HUES6 (cell line): ENCODE measurements at regions not wholly inside any gene's neighbourhood (a gene's known extent, or its start where the extent isn't known, plus 50 kb on each side); places are given as distances from the start of the nearest gene placed in this dataset.

Source experiments
- H3K27ac ChIP-seq: 2 replicates; pipeline ENCODE4 v1.7.0; 2013; ENCODE audit warnings: low read depth, mild to moderate bottlenecking, low read length, inconsistent platforms
- H3K27me3 ChIP-seq: 2 replicates; pipeline ENCODE4 v1.6.1; 2013; ENCODE audit warnings: low read length; ENCODE audit not compliant: control insufficient read depth, insufficient read depth
- H3K36me3 ChIP-seq: 2 replicates; pipeline ENCODE4 v1.6.1; 2013; ENCODE audit warnings: low read length; ENCODE audit not compliant: control insufficient read depth, insufficient read depth
- H3K4me1 ChIP-seq: 2 replicates; pipeline ENCODE4 v1.6.1; 2013; ENCODE audit warnings: low read length; ENCODE audit not compliant: control insufficient read depth, insufficient read depth
- H3K4me3 ChIP-seq: 2 replicates; pipeline ENCODE4 v1.5.1; 2013; ENCODE audit warnings: low read depth, low read length
- H3K9ac ChIP-seq: one replicate; pipeline ENCODE4 v1.6.1; 2013; ENCODE audit warnings: mild to moderate bottlenecking, low read length
- H3K9me3 ChIP-seq: 2 replicates; pipeline ENCODE4 v1.6.1; 2013; ENCODE audit warnings: low read depth, low read length; ENCODE audit not compliant: control insufficient read depth, insufficient read depth

DNA sequence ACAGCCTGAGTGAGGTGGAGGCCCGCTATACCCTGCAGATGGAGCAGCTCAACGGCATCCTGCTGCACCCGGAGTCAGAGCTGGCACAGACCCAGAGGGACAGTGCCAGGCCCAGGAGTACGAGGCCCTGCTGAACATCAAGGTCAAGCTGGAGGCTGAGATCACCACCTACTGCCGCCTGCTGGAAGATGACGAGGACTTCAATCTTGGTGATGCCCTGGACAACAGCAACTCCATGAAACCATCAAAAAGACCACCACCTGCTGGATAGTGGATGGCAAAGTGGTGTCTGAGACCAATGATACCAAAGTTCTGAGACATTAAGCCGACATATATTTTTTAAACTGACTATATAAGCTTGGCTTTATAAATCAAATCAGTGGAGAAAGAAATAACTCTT is 73.3 kb upstream of the HHIP start:
- H3K27ac ChIP-seq: no peak overlapping the region
- H3K4me3 ChIP-seq: no peak overlapping the region
- no peaks in the 10 kb centered on the region for H3K36me3 ChIP-seq
- H3K9me3 ChIP-seq: no peaks in the 10 kb centered on the region
- no peak overlapping the region for H3K9ac ChIP-seq
- H3K27me3 ChIP-seq: no peaks in the 10 kb centered on the region
- no peaks in the 10 kb centered on the region; the same call in 1 of the 2 replicates for H3K4me1 ChIP-seq

DNA sequence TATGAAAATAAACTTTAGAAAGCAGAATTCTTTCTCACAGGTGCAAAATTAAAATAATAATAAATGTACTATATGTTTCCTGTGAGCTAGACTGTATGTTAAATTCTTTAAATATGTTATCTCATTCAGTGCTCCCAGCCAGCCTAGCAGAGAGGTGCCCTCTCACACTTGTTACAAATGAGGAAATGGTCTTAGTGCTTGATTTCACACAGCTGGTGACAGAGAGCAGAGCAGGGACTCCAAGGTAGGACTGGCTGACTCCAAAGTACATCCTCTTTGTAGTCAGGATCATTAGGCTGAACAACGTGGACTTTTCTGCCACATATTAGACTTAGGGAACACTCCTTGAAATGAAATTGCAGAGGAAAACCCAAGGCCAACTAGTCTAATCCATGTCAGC is 72.0 kb upstream of the HHIP start:
- H3K4me3 ChIP-seq: no peak overlapping the region
- no peaks in the 10 kb centered on the region for H3K36me3 ChIP-seq
- H3K9me3 ChIP-seq: no peaks in the 10 kb centered on the region
- no peaks in the 10 kb centered on the region; the same call in 1 of the 2 replicates for H3K4me1 ChIP-seq
- no peaks in the 10 kb centered on the region for H3K27me3 ChIP-seq
- no peak overlapping the region for H3K27ac ChIP-seq
- no peak overlapping the region for H3K9ac ChIP-seq

DNA sequence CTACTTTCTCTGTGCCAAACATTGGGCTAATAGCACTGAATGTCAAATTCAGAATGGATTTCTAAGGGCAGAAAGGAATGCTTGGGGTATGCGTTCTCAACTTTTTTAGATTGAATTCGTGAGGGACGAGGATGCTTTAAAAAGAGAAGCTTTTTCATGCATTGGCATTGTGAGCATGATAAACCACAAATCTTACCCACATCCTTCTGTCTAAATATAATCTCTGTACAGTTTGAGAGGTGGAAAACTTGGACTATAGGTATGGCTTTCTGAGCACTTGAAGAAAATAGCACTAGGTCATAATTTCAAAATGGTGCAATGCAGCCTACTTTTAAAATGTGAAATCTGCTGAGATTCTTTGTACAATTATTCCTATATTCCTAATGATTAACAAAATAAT is 71.4 kb upstream of the HHIP start:
- no peaks in the 10 kb centered on the region for H3K27me3 ChIP-seq
- H3K4me3 ChIP-seq: no peak overlapping the region
- no peak overlapping the region for H3K9ac ChIP-seq
- H3K36me3 ChIP-seq: no peaks in the 10 kb centered on the region
- H3K4me1 ChIP-seq: no peaks in the 10 kb centered on the region; the same call in 1 of the 2 replicates
- no peak overlapping the region for H3K27ac ChIP-seq
- no peaks in the 10 kb centered on the region for H3K9me3 ChIP-seq

DNA sequence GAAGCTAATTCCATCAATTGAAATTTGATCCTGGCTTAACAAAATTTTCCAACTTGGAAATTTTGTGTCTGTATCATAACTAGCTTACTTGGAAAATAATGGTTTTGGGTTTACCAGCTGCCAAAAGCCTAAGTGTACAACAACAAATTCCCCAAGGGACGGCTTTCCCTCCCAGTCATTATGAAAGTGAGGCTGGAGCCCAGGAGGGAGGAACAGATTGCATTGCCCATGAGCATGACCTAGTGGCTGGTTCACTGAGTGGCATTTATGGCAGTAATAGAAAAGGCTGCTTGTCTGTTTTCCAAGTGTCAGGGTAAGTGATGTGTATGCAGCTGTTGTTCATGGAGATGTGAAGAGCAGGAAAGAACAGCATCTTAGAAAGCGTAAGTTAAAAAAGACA is 70.8 kb upstream of the HHIP start:
- Histone ChIP-seq H3K27ac (no peak overlapping the region), H3K9me3 (no peaks in the 10 kb centered on the region), H3K9ac (no peak overlapping the region), H3K4me1 (no peaks in the 10 kb centered on the region; the same call in 1 of the 2 replicates), H3K36me3 (no peaks in the 10 kb centered on the region), H3K4me3 (no peak overlapping the region), H3K27me3 (no peaks in the 10 kb centered on the region)

DNA sequence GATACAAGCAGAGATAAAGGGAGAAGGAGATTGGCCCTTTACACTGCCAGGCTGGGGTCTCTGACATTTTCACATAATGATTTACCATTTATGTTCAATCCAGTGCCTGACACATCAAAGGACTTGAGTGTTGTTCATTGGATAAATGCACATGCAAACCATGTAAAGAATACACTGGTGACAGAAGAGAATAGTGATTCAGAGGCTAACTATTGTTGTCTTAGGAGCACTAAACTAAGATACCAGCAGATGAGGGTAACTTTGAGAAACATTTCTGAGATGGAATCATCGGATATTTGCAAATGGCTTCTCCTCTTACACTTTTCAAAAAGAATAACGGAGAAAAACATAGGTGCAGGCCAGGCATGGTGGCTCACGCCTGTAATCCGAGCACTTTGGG is 67.3 kb upstream of the HHIP start:
- Histone ChIP-seq H3K9ac (no peak overlapping the region), H3K36me3 (no peaks in the 10 kb centered on the region), H3K4me1 (no peaks in the 10 kb centered on the region; the same call in 1 of the 2 replicates), H3K9me3 (no peaks in the 10 kb centered on the region), H3K27ac (no peak overlapping the region), H3K27me3 (no peaks in the 10 kb centered on the region), H3K4me3 (no peak overlapping the region)

DNA sequence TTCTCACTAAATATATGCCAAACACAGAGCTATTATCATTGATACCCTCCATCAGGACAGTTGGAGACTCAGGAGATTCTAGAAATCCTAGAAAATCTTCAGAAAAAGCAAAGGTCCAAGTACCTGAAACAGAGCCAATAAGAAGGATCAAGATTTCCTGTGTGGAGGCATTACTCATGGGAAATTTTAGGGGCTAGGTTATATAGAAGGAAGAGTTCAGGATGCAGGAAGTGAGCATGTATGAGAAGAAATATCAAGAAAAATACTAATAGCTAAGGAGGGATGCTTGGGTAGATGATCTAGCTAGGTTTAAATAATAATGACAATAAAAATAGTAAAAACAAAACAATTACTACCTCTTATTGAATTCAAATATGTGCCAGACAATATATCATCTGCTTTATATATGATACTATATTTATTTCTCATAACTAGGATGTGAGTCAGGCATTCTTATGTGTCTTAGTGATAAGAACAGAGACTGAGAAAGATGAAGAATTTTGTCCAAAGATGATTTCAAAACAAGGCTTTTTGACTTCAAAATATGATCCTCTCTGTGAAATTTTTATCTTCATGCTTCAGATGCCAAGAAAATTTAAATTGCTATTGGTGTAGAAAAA is 66.4 kb upstream of the HHIP start:
- H3K27ac ChIP-seq: no peak overlapping the region
- no peaks in the 10 kb centered on the region for H3K27me3 ChIP-seq
- H3K9me3 ChIP-seq: no peaks in the 10 kb centered on the region
- H3K9ac ChIP-seq: no peak overlapping the region
- no peaks in the 10 kb centered on the region for H3K36me3 ChIP-seq
- no peaks in the 10 kb centered on the region; the same call in 1 of the 2 replicates for H3K4me1 ChIP-seq
- H3K4me3 ChIP-seq: no peak overlapping the region

DNA sequence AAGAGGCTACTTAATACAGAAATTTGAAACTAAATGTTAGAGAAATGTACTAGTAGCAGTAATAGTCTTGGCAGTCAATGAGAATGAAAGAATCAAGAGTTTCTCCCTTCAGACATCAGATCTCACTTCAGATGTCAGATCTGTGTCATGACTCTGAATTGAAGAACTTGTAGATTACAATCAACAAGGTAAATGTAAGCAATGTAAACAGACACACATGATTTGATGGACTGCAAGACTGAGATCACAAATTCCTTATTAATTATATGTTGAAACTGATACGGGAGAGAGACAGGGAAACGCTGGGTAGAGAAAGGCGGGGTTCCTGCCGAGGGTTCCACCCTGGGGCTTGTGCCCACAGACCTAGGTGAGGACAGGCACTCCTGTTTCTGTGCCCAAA is 65.5 kb upstream of the HHIP start:
- no peaks in the 10 kb centered on the region for H3K36me3 ChIP-seq
- no peaks in the 10 kb centered on the region for H3K27me3 ChIP-seq
- H3K4me1 ChIP-seq: no peaks in the 10 kb centered on the region; the same call in 1 of the 2 replicates
- no peaks in the 10 kb centered on the region for H3K9me3 ChIP-seq
- H3K27ac ChIP-seq: no peak overlapping the region
- H3K4me3 ChIP-seq: no peak overlapping the region
- H3K9ac ChIP-seq: no peak overlapping the region

DNA sequence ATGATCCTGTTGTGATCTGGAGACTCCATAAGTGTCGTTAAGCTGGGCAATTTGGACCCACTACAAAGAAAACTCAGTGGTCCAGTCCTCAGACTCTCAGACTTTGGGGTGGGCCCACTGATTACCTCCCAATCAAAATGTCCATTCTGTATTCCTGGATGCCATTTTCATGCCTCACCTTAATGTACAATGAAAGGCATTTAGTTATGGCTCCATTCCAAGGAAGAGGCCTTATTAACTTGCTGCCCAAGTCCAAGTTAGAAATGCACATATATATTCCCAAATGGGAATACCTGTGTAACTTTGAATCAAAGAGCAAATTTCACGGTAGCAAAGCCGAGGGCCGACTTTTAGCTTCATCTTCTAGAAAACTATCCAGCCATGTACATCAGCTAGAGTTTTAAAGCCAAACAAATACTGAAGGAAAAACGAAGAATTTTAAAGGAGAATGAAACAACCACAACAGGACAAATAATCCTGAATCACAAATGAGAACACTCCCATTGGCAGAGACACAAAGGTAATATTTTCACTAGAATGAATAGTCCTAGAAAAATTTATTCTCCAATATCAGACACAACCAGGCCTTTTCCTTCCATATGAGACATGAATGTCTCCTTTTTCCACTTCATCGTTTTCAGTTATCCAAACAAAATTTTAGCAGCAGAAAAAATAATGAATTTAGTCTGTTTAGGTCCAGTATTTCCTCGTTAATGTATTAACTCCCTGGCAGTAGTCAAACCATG is 63.7 kb upstream of the HHIP start:
- no peak overlapping the region for H3K9ac ChIP-seq
- H3K4me1 ChIP-seq: no peaks in the 10 kb centered on the region; the same call in 1 of the 2 replicates
- no peaks in the 10 kb centered on the region for H3K36me3 ChIP-seq
- H3K27ac ChIP-seq: no peak overlapping the region
- no peak overlapping the region for H3K4me3 ChIP-seq
- H3K9me3 ChIP-seq: peaks cover 3% of the 10 kb centered on the region; the same call in 1 of the 2 replicates
- no peaks in the 10 kb centered on the region for H3K27me3 ChIP-seq

DNA sequence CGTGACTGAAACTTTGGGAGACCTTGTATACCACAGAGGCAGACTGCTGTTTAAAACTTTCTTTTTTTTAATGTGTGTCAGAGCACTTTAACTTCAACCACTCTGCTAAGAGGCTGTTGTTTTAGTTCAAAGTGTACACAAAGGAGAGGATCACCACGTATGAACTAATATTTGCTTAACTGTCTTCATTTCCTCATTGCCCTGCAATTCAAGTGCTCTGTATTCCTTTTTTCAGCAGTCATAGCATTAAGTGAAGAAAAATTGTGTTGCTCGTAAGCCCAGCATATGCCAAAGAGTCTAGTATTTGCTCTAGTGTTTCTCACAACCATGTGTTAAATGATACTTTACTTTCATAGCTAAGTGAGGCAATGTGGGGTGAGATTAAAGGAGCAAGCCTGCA is 63.0 kb upstream of the HHIP start:
- no peaks in the 10 kb centered on the region for H3K36me3 ChIP-seq
- no peak overlapping the region for H3K27ac ChIP-seq
- no peaks in the 10 kb centered on the region for H3K4me1 ChIP-seq
- no peaks in the 10 kb centered on the region for H3K27me3 ChIP-seq
- no peak overlapping the region for H3K4me3 ChIP-seq
- no peak overlapping the region for H3K9ac ChIP-seq
- H3K9me3 ChIP-seq: peaks cover 10% of the 10 kb centered on the region; the same call in 1 of the 2 replicates

DNA sequence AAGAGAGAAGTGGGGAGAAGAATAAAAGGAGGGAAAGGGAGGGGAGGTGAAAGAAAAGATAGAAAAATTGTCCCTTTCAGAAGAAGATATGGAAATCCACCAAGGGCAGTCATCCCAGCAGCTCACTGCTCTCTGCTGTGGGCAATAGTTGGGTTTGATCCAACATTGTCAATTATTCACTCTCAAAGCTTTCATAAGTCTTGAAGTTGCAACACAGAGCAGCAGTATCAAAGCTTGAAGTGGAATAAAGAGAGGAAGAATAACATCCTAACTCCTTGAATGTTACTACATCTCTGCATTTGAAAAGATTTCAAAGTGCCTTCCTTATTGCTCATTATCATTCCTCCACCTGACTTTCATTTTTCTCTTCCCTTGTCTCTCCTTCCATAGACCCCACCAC is 62.3 kb upstream of the HHIP start:
- Histone ChIP-seq H3K36me3 (no peaks in the 10 kb centered on the region), H3K4me3 (no peak overlapping the region), H3K27me3 (no peaks in the 10 kb centered on the region), H3K27ac (no peak overlapping the region), H3K4me1 (no peaks in the 10 kb centered on the region), H3K9me3 (peaks cover 10% of the 10 kb centered on the region; the same call in 1 of the 2 replicates), H3K9ac (no peak overlapping the region)

DNA sequence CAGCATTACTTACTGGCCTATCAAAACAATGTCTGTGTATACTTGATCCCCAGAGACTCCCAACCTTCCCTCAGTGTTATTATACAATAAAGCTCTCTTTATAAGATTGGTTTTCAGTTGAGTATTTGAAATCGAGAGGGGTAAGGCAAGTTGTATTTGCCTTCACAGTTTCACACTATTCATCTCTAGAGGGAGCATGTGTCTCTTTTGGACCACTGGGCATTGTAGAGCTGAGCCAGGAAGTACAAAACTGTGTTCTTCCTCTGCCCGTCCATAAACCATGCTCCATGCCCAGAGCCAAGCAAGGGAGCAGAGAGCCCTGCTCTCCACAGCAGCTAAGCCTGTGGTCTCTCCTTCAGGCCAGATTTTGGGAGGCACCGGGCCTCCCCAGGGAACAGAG is 61.5 kb upstream of the HHIP start:
- Histone ChIP-seq H3K4me3 (no peak overlapping the region), H3K9ac (no peak overlapping the region), H3K27me3 (no peaks in the 10 kb centered on the region), H3K27ac (no peak overlapping the region), H3K9me3 (peaks cover 14% of the 10 kb centered on the region; the same call in 1 of the 2 replicates), H3K4me1 (no peaks in the 10 kb centered on the region), H3K36me3 (no peaks in the 10 kb centered on the region)
